ENCODE measurements at regions not wholly inside any gene's neighbourhood (a gene's known extent, or its start where the extent isn't known, plus 50 kb on each side); places are given as distances from the start of the nearest gene placed in this dataset.

DNA sequence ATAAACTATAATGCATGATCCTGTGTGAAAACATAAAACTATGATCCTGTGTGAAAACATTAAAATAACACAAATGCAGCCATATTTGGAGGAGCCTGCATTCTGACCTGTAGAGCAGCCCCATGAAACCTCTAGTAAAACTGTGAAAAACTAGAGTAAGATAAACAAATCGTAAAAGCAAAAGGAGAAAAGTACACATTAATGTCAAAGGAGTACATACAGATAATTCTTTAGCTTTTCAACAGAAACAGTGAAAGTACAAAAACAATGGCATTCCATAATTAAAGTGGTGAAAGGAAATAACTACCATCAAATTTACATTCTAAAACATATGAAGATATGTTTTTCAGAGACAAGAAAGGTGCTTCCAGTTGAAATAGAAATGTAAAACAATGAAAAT lies 1267.2 kb downstream of the SLITRK1 start:
- no peak overlapping the region for H3K4me3 ChIP-seq (ENCODE audit: low read depth, low read length)
- no peaks in the 10 kb centered on the region for H3K36me3 ChIP-seq (ENCODE audit: control insufficient read depth, insufficient read depth, low read length)
- H3K9me3 ChIP-seq (ENCODE audit: control insufficient read depth, insufficient read depth, low read length), result no peaks in the 10 kb centered on the region
- no peaks in the 10 kb centered on the region for H3K27me3 ChIP-seq (ENCODE audit: control insufficient read depth, insufficient read depth, low read length)
- no peaks in the 10 kb centered on the region for H3K4me1 ChIP-seq (ENCODE audit: control insufficient read depth, insufficient read depth, low read length)
- H3K9ac ChIP-seq (ENCODE audit: low read depth, low read length), result no peak overlapping the region

GRCh38 chr13:82614086-82614485 lies 1268.2 kb downstream of the SLITRK1 start:
- Histone ChIP-seq H3K9me3 (ENCODE audit: control insufficient read depth, insufficient read depth, low read length) (no peaks in the 10 kb centered on the region), H3K27me3 (ENCODE audit: control insufficient read depth, insufficient read depth, low read length) (no peaks in the 10 kb centered on the region), H3K9ac (ENCODE audit: low read depth, low read length) (no peak overlapping the region), H3K36me3 (ENCODE audit: control insufficient read depth, insufficient read depth, low read length) (no peaks in the 10 kb centered on the region), H3K4me1 (ENCODE audit: control insufficient read depth, insufficient read depth, low read length) (no peaks in the 10 kb centered on the region), H3K4me3 (ENCODE audit: low read depth, low read length) (no peak overlapping the region)

DNA sequence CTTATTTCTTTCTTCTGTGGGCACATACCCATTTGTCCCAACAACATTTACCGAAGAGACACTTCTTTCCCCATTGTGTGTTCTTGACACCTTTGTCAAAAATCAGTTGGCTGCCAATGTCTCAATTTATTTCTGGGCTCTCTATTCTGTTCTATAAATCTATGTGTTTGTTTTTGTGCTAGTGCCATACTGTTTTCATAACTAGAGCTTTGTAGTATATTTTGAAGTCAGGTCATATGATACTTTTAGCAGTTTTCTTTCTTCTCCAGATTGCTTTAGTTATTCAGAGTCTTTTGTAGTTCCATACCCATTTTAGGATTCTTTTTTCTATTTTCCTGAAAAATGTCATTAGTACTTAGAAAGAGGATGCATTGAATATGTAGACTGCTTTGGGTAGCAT lies 1276.3 kb downstream of the SLITRK1 start:
- no peaks in the 10 kb centered on the region for H3K9me3 ChIP-seq (ENCODE audit: control insufficient read depth, insufficient read depth, low read length)
- no peak overlapping the region for H3K9ac ChIP-seq (ENCODE audit: low read depth, low read length)
- H3K4me3 ChIP-seq (ENCODE audit: low read depth, low read length), result no peak overlapping the region
- H3K27me3 ChIP-seq (ENCODE audit: control insufficient read depth, insufficient read depth, low read length), result peaks cover 3% of the 10 kb centered on the region
- H3K4me1 ChIP-seq (ENCODE audit: control insufficient read depth, insufficient read depth, low read length), result no peaks in the 10 kb centered on the region
- H3K36me3 ChIP-seq (ENCODE audit: control insufficient read depth, insufficient read depth, low read length), result no peaks in the 10 kb centered on the region

GRCh38 chr13:82597747-82598146 lies 1284.5 kb downstream of the SLITRK1 start:
- Histone ChIP-seq H3K27me3 (ENCODE audit: control insufficient read depth, insufficient read depth, low read length) (peaks cover 61% of the 10 kb centered on the region), H3K4me3 (ENCODE audit: low read depth, low read length) (no peak overlapping the region), H3K9me3 (ENCODE audit: control insufficient read depth, insufficient read depth, low read length) (no peaks in the 10 kb centered on the region), H3K36me3 (ENCODE audit: control insufficient read depth, insufficient read depth, low read length) (no peaks in the 10 kb centered on the region), H3K4me1 (ENCODE audit: control insufficient read depth, insufficient read depth, low read length) (no peaks in the 10 kb centered on the region), H3K9ac (ENCODE audit: low read depth, low read length) (no peak overlapping the region)

DNA sequence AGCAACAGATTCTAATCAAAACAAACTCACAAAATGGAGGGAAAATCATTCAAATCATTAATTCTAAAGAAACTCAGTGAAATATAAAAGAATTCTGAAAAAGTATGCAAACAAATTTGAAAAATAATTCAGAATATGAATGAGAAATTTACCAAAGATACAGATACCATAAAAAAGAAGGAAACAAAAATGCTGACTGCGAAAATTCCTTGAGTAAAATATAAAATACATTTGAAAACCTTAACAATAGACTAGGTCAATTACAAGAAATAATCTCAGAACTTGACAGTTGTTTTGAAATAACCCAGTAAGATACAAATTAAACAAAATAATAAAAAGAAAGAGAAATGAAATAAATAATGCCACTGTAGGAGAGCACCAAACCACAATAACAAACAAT lies 1289.0 kb downstream of the SLITRK1 start:
- Histone ChIP-seq H3K9ac (ENCODE audit: low read depth, low read length) (no peak overlapping the region), H3K9me3 (ENCODE audit: control insufficient read depth, insufficient read depth, low read length) (no peaks in the 10 kb centered on the region), H3K4me1 (ENCODE audit: control insufficient read depth, insufficient read depth, low read length) (no peaks in the 10 kb centered on the region), H3K4me3 (ENCODE audit: low read depth, low read length) (no peak overlapping the region), H3K36me3 (ENCODE audit: control insufficient read depth, insufficient read depth, low read length) (no peaks in the 10 kb centered on the region), H3K27me3 (ENCODE audit: control insufficient read depth, insufficient read depth, low read length) (peaks cover 47% of the 10 kb centered on the region)

DNA sequence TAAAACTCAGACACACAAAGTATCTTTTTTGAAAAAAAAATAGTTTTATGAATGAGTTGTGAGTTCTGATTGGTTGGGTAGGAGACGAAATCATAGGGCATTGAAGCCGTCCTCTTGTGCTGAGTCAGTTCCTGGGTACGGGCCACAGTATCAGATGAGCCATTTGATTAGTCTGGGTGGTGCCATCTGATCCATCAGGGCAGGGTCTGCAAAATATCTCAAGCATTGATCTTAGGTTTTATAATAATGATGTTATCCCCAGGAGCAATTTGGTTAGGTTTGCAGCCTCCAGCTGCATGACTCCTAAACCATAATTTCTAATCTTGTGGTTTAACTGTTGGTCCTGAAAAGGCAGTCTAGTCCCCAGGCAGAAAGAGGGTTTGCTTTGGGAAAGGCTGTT lies 1310.6 kb downstream of the SLITRK1 start:
- H3K9ac ChIP-seq (ENCODE audit: low read depth, low read length), result no peak overlapping the region
- H3K36me3 ChIP-seq (ENCODE audit: control insufficient read depth, insufficient read depth, low read length), result no peaks in the 10 kb centered on the region
- peaks cover 7% of the 10 kb centered on the region for H3K9me3 ChIP-seq (ENCODE audit: control insufficient read depth, insufficient read depth, low read length)
- no peaks in the 10 kb centered on the region for H3K4me1 ChIP-seq (ENCODE audit: control insufficient read depth, insufficient read depth, low read length)
- H3K27me3 ChIP-seq (ENCODE audit: control insufficient read depth, insufficient read depth, low read length), result no peaks in the 10 kb centered on the region
- no peak overlapping the region for H3K4me3 ChIP-seq (ENCODE audit: low read depth, low read length)

DNA sequence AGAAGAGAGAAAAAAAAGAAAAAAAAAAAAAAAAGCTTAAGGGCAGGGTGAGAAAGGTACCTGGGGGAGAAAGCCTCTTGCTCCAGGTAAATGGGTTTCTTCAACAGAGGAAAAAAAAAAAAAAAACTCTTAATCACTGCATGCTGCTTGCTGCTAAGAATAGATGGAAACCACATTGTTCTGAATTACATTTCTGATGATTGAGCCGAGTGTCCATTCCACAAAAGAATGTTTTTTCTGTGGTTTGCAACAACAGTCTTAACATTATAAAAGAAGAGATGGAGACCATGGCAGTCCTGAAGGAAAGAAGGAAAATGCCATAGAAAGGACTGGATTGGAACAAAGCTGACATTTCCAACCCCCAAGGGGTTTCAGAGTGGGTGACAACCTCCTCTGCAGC lies 1312.7 kb downstream of the SLITRK1 start:
- no peaks in the 10 kb centered on the region for H3K27me3 ChIP-seq (ENCODE audit: control insufficient read depth, insufficient read depth, low read length)
- H3K9me3 ChIP-seq (ENCODE audit: control insufficient read depth, insufficient read depth, low read length), result no peaks in the 10 kb centered on the region
- H3K36me3 ChIP-seq (ENCODE audit: control insufficient read depth, insufficient read depth, low read length), result no peaks in the 10 kb centered on the region
- no peak overlapping the region for H3K4me3 ChIP-seq (ENCODE audit: low read depth, low read length)
- no peak overlapping the region for H3K9ac ChIP-seq (ENCODE audit: low read depth, low read length)
- H3K4me1 ChIP-seq (ENCODE audit: control insufficient read depth, insufficient read depth, low read length), result no peaks in the 10 kb centered on the region

DNA sequence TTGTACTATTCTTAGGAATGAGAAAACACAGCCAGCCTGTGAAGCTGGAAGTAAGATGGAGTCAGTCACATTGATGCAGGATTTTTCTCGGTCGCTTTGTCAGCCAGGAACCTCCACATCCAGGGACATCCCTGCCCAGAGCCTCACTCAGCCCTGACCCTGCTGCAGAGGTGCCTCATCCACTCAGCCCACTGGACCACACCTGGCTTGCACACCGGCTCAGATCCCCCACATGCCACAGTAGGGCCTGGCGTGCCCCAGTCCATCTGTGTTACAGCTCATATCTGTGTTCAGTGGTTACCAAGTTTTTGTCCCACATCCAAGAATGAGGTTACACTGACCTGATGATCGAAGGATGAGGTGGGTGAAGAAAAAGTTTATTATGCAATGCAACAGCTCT lies 1315.4 kb downstream of the SLITRK1 start:
- H3K36me3 ChIP-seq (ENCODE audit: control insufficient read depth, insufficient read depth, low read length), result no peaks in the 10 kb centered on the region
- no peak overlapping the region for H3K4me3 ChIP-seq (ENCODE audit: low read depth, low read length)
- no peak overlapping the region for H3K9ac ChIP-seq (ENCODE audit: low read depth, low read length)

GRCh38 chr13:82565201-82565600 lies 1317.1 kb downstream of the SLITRK1 start:
- no peaks in the 10 kb centered on the region for H3K4me1 ChIP-seq (ENCODE audit: control insufficient read depth, insufficient read depth, low read length)
- no peak overlapping the region for H3K4me3 ChIP-seq (ENCODE audit: low read depth, low read length)
- H3K27me3 ChIP-seq (ENCODE audit: control insufficient read depth, insufficient read depth, low read length), result no peaks in the 10 kb centered on the region
- no peak overlapping the region for H3K9ac ChIP-seq (ENCODE audit: low read depth, low read length)
- no peaks in the 10 kb centered on the region for H3K9me3 ChIP-seq (ENCODE audit: control insufficient read depth, insufficient read depth, low read length)
- H3K36me3 ChIP-seq (ENCODE audit: control insufficient read depth, insufficient read depth, low read length), result no peaks in the 10 kb centered on the region

More for the DNA sequence above, 1315.4 kb downstream of the SLITRK1 start:
- Histone ChIP-seq H3K9me3 (ENCODE audit: control insufficient read depth, insufficient read depth, low read length) (no peaks in the 10 kb centered on the region), H3K4me1 (ENCODE audit: control insufficient read depth, insufficient read depth, low read length) (no peaks in the 10 kb centered on the region), H3K27me3 (ENCODE audit: control insufficient read depth, insufficient read depth, low read length) (no peaks in the 10 kb centered on the region)

- H3K9ac ChIP-seq (ENCODE audit: low read depth, low read length), result no peak overlapping the region
- H3K4me3 ChIP-seq (ENCODE audit: low read depth, low read length), result no peak overlapping the region
- H3K36me3 ChIP-seq (ENCODE audit: control insufficient read depth, insufficient read depth, low read length), result no peaks in the 10 kb centered on the region
- no peaks in the 10 kb centered on the region for H3K4me1 ChIP-seq (ENCODE audit: control insufficient read depth, insufficient read depth, low read length)
- no peaks in the 10 kb centered on the region for H3K9me3 ChIP-seq (ENCODE audit: control insufficient read depth, insufficient read depth, low read length)
- no peaks in the 10 kb centered on the region for H3K27me3 ChIP-seq (ENCODE audit: control insufficient read depth, insufficient read depth, low read length)
Observed at GRCh38 chr13:82560889-82561288, 1321.4 kb downstream of the SLITRK1 start.

- no peaks in the 10 kb centered on the region for H3K9me3 ChIP-seq (ENCODE audit: control insufficient read depth, insufficient read depth, low read length)
- no peak overlapping the region for H3K9ac ChIP-seq (ENCODE audit: low read depth, low read length)
- H3K27me3 ChIP-seq (ENCODE audit: control insufficient read depth, insufficient read depth, low read length), result no peaks in the 10 kb centered on the region
- H3K36me3 ChIP-seq (ENCODE audit: control insufficient read depth, insufficient read depth, low read length), result no peaks in the 10 kb centered on the region
- no peak overlapping the region for H3K4me3 ChIP-seq (ENCODE audit: low read depth, low read length)
- H3K4me1 ChIP-seq (ENCODE audit: control insufficient read depth, insufficient read depth, low read length), result no peaks in the 10 kb centered on the region
Observed at GRCh38 chr13:82522872-82523271, 1359.4 kb downstream of the SLITRK1 start.

DNA sequence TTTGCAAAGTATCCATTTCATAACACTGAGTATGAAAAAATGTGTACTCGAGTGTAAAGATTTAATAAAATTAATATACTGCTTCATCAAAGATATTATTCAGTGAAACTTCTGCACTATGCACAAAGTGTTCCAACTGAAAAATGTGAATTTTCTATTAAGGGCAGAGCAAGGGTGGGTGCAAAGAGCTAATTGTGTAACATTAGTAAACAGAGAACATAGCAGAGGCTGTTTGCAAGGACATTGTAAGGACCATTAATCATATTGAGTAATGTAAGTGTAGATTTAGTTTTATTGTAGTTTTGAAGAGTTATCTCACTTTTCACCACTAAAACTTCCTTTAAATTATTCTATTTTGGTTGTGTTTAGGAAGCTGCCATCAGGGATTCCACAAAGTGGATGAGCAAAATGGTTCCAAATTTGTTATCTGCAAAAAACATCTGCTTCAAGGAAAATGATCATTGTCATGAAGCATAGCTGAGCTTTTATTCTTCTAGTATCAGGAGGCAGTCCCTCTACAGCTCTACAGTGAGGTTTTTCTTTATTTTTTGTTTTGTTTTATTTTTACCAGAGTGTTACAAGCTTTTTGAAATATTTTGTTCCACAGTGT lies 1375.4 kb downstream of the SLITRK1 start:
- Histone ChIP-seq H3K9ac (ENCODE audit: low read depth, low read length) (no peak overlapping the region), H3K27me3 (ENCODE audit: control insufficient read depth, insufficient read depth, low read length) (no peaks in the 10 kb centered on the region), H3K36me3 (ENCODE audit: control insufficient read depth, insufficient read depth, low read length) (no peaks in the 10 kb centered on the region), H3K4me3 (ENCODE audit: low read depth, low read length) (no peak overlapping the region), H3K9me3 (ENCODE audit: control insufficient read depth, insufficient read depth, low read length) (no peaks in the 10 kb centered on the region), H3K4me1 (ENCODE audit: control insufficient read depth, insufficient read depth, low read length) (peaks cover 3% of the 10 kb centered on the region)
